NOMO-1 treated with dmso at 0.1 percent for 144 hours (cell line): ENCODE measurements at regions not wholly inside any gene's neighbourhood (a gene's known extent, or its start where the extent isn't known, plus 50 kb on each side); places are given as distances from the start of the nearest gene placed in this dataset.
A peak's percentile ranks its signal among the peaks of the same experiment; 100 is the strongest.

ENCODE experiments used
- DNase-seq: peaks from one replicate; lab custom pipeline; 2025; ENCODE audit not compliant: unreplicated experiment; lab: John Stamatoyannopoulos, UW

- no peak for DNase-seq
These were observed 195.9 kb downstream of the HS3ST3A1 start for GRCh38 chr17:13405807-13406206.

GRCh38 chr17:13405080-13405479 lies 196.6 kb downstream of the HS3ST3A1 start:
- DNase-seq: no peak

DNA sequence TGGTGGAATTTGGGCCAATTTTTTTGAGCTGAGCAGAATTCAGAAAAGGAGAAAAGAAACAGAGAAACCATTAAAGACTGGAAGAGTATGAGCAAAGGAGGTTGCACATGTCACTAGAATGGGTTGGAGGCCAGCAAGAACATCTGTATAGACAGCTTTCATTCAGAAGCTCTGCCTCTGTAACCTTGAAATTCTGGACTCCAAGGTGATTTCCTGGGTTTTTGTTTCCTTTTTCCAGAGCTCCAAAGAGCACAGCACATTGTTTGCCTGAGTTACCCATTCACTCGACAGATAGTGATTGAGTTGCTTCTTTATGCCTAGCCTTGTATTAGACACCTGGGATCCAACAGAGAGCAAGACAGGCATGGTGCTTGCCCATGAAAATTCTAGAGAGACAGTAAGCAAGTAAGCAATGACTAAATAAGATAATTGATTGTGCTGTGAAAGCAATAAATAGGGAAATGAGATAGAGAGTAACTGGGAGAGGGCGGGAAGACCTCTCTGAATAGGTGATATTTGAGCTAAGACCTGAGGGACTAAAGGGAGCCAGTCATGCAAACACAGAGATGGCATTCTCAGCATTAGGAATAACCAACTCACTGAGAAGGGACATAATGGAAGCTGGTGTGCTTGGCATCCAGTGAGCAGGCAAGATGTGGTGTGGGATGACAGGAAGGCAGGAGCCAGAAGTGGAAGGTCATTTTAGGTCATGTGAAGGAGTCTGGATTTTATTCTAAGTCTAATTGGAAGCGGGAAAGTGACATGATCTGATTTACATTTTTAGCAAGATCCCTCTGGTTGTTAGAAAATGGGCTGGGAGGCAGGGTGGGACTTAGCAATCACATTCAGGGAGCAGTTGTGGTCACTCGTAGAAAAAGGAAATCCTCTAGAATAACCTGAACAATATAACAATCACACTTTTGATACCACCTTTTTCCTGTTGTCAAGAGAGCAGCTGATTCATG lies 197.5 kb downstream of the HS3ST3A1 start:
- no peak for DNase-seq

DNA sequence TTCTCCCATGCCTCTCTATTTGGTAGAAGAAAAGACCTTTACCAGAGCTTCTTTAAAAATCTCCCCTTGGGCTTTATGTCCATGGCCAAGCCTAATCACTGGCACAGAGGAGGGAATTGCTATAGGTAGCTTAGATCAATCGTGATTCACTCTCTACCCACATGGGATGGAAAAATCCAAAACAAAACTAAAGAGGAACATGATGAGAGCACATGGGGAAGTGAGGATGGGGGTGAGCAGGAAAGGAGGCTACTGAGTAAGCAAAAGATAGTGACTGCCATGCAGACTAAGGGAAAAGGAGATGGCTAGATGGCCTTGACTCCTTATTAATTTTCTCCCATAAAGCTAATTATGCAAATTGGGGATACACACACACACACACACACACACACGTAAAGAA lies 201.2 kb downstream of the HS3ST3A1 start:
- no peak for DNase-seq

- DNase-seq: no peak
These were observed 202.9 kb downstream of the HS3ST3A1 start for GRCh38 chr17:13398853-13399252.

DNA sequence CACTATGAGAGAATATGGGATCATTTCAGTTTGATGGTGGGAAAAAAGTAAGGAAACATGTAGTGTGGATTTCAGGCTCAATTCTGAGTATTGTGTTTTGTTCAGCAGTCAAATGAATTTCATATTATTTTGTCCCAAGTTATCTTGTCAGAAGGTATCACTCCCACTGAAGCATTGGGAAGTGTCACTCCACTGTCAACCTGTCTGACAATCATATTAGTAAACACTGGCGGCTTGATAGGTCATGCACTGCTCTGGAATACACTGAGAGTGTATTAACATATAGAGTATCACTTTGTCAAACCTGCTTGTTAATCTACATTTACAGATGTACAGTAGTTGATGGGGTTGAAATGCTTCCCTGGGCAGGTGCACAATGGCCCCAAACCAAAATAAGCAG lies 203.6 kb downstream of the HS3ST3A1 start:
- DNase-seq: no peak

GRCh38 chr17:13395862-13396261 lies 205.9 kb downstream of the HS3ST3A1 start:
- DNase-seq: no peak

DNA sequence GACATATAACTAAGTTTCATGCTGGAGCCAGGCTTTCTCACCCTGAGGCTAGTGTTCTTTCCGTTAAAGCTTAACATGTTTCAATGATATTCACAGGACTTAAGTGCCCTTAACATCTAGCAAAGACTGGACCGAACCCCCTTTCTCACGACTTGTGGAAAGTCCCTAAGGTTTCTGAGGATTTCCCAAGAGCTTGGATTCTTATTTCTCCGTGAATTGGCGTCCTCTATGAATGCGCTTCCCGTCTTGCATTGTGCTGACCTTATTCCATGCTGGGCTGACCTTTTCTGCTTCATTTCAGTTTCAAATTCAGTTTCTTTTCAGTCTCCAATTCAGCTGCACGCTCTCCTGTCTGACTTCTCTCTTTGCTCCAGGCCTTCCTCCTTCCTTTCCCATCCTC lies 206.4 kb downstream of the HS3ST3A1 start:
- DNase-seq: no peak

- no peak for DNase-seq
These were observed 207.7 kb downstream of the HS3ST3A1 start for GRCh38 chr17:13393841-13394710.

GRCh38 chr17:13387952-13388351 lies 213.8 kb downstream of the HS3ST3A1 start:
- DNase-seq: no peak

DNA sequence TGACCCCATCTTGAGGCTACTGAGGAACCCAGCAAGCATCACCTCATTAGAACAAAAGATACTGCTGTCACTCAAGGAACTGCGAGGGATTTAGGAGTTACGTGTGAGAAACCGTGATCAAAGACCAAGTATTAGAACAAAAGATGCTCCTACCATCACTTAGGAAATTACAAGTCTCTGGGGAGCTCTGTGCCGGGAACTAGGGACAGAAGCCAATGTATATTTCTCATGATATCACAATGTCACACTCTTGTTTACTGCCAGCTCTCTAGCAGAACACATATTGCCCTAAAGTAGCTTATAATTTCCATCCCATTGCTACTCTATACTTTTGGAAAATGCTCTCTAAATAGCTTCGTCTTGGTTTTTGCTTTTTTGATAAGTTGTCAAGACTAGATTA lies 214.5 kb downstream of the HS3ST3A1 start:
- DNase-seq: no peak

GRCh38 chr17:13385481-13385911 lies 216.2 kb downstream of the HS3ST3A1 start:
- DNase-seq: peak; percentile 63

- no peak for DNase-seq
These were observed 217.1 kb downstream of the HS3ST3A1 start for GRCh38 chr17:13384626-13385025.

- DNase-seq: no peak
These were observed 223.4 kb downstream of the HS3ST3A1 start for GRCh38 chr17:13378361-13378760.

DNA sequence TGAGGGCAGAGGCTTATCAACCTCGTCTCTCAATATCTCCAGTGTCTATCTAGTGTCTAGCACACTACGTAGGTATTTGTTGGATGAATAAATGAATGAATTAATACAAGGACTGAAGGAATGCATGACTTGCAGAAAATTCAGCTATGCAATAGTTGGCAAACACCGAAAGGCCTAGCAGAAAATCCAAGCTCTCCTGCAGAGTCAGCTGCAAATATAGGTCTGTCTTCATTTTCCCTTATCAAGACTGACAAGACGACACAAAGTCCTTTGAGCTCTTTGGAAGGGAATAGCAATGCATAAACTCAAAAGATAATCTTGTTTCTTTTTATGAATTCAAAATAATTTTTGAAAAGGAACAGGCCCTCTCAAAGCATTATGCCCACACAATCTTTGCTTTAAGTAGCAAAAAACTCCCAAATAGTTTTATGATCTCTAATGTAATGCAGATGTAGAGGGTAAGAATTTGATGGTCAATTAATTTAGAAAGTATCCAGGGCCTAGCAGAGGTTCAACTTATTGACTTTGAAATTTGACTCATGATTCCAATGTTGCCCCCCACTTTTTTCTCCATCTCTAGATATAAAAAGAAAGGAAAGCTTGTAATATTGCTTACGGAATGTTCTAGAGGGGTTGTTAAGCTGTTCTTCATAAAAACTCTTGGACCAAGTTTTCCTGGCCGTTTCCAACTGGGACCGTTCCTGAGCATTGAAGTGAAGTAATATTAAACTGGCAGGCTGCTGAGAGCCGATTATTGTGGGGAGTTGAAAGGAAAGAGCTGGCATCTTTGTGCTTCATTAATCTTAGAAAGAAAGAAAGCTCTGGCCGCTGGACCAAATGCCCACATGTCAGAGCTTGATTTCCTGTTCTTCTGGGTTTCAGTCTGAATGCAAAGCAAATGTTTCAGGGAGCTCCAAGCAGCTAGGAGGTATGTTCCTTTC lies 227.3 kb downstream of the HS3ST3A1 start:
- DNase-seq: no peak

DNA sequence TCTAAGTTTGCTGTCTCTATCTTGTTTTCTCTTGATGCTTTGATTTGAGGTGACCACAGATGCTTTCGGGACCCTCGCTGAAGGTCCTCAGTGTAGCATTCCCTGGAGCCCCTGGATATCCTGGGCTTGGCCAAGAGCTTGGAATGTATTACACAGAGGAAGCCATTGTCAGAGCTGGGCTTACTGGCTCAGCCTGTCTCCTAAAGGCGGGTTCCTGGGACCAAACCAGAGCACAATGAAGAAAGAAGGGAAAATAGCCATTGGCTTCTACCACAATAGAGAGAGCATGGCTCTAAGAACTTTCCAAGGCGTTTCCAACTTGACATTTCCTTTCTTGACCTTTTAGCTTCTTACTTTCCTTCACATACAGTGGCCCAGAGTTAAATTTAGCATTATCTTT lies 229.3 kb downstream of the HS3ST3A1 start:
- DNase-seq: no peak

DNA sequence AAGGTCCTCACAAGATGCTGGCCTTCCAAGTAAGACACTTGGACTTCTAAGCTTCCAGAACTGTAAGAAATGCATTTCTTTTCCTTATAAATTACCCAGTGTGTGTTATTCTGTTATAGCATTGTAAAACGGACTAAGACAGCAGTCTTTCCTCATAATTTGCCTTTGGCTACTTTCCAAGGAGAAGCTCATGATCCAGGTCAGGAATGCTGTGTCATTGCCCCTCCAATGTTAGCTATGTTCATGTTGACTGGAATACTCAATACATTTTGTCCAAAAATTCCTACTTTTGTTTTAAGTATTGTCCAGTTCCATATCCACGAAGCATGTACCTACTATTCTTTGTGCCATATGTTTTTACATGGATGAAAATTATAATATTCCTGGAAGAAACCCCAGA lies 234.6 kb downstream of the HS3ST3A1 start:
- no peak for DNase-seq

DNA sequence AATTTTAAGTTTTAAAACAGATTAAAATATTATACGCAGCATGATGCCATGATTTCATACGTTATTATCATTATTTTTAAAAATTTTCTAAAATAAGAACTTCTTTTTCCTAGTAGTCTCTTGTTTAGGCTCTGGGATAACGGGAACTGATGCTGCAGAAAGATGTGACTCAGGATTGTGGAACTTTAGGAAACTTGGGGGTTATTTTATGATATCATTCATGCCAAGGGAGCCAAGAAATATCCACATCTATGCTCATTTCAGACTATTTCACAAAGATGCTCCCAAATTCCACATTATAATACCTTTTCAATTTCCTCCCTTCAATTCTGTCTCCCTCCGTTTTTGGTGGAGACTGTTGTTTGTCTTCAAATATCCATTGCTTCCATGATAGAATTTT lies 236.4 kb downstream of the HS3ST3A1 start:
- no peak for DNase-seq

- DNase-seq: no peak
These were observed 238.0 kb downstream of the HS3ST3A1 start for GRCh38 chr17:13363771-13364170.

GRCh38 chr17:13362341-13363122 lies 239.2 kb downstream of the HS3ST3A1 start:
- no peak for DNase-seq
